Fibroblast of the aortic adventitia (primary cell): ENCODE measurements at regions not wholly inside any gene's neighbourhood (a gene's known extent, or its start where the extent isn't known, plus 50 kb on each side); places are given as distances from the start of the nearest gene placed in this dataset.

Source experiments
- DNase-seq: peaks from one replicate; pipeline ENCODE4 v3.0.0-alpha.2; 2010; ENCODE audit warnings: low read depth
- H3K4me3 ChIP-seq: 2 replicates; pipeline ENCODE4 v1.5.1; 2011; ENCODE audit warnings: low read depth, mild to moderate bottlenecking, control low read depth, low read length, moderate library complexity
- CTCF ChIP-seq: IDR thresholded peaks from 2 replicates; pipeline ENCODE4 v1.5.1; 2011; ENCODE audit warnings: mild to moderate bottlenecking, low read length, control low read depth, inconsistent platforms; ENCODE audit not compliant: insufficient read depth

- no peak overlapping the region for H3K4me3 ChIP-seq
- DNase-seq = no peak
- TF ChIP-seq CTCF = no peak
These were observed 137.6 kb upstream of the TMEM72 start for GRCh38 chr10:44773565-44773964.

- peak; percentile 93 for DNase-seq
- no peak for TF ChIP-seq CTCF
- H3K4me3 ChIP-seq = no peak overlapping the region
These were observed 136.3 kb upstream of the TMEM72 start for GRCh38 chr10:44774676-44775401.

GRCh38 chr10:44775402-44775741, 135.8 kb upstream of the TMEM72 start:
- TF ChIP-seq CTCF = no peak
- no peak for DNase-seq
- no peak overlapping the region for H3K4me3 ChIP-seq

GRCh38 chr10:44776181-44776580, 135.0 kb upstream of the TMEM72 start:
- no peak overlapping the region for H3K4me3 ChIP-seq
- DNase-seq = peak; percentile 64
- TF ChIP-seq CTCF = no peak

GRCh38 chr10:44779511-44779910, 131.6 kb upstream of the TMEM72 start:
- H3K4me3 ChIP-seq = no peak overlapping the region
- no peak for DNase-seq
- no peak for TF ChIP-seq CTCF

- TF ChIP-seq CTCF = no peak
- peak; percentile 46 for DNase-seq
- no peak overlapping the region for H3K4me3 ChIP-seq
These were observed 130.7 kb upstream of the TMEM72 start for GRCh38 chr10:44780426-44780825.

GRCh38 chr10:44781131-44781530, 130.0 kb upstream of the TMEM72 start:
- H3K4me3 ChIP-seq = no peak overlapping the region
- DNase-seq = peak; percentile 32
- TF ChIP-seq CTCF = no peak
